ENCODE measurements at regions not wholly inside any gene's neighbourhood (a gene's known extent, or its start where the extent isn't known, plus 50 kb on each side); places are given as distances from the start of the nearest gene placed in this dataset.

DNA sequence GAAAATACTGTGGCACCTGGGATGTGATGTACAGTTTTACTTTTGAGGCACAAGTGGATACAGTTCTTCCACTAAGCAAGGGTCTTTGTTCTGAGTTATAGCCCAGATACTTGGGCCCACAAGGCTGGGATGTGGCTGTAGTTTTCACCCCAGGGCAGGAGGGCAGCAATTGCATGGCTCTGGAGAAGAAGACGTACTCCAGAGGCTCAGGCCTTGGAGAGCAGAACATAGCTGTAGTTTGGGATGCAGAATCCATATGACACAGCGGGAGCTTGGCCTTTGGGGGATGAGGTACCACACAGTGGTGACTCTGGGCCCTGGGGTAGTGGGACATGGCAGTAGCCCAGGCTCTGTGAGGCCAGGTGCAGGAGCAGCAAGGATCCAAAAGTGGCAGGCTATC is 110.8 kb upstream of the FSTL4 start:
- DNase-seq (ENCODE audit: extremely low spot score, insufficient read length, low read depth) (no peak), FAIRE-seq (no peak)

DNA sequence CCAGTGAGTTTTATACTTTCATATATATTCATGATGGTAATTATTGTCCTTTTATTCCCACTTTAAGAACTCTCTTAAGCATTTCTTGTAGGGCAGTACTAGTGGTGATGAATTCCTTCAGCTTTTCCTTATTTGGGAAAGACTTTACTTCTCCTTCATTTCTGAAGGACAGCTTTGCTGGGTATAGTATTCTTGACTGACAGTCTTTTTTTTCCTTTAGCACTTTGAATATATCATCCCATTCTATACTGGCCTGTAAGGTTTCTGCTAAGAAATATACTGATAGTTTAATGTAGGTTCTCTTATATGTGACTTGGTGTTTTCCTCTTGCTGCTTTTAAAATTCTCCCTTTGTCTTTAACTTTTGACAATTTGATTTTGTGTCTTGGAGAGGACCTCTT is 109.0 kb upstream of the FSTL4 start:
- DNase-seq (ENCODE audit: extremely low spot score, insufficient read length, low read depth) (no peak), FAIRE-seq (no peak)

DNA sequence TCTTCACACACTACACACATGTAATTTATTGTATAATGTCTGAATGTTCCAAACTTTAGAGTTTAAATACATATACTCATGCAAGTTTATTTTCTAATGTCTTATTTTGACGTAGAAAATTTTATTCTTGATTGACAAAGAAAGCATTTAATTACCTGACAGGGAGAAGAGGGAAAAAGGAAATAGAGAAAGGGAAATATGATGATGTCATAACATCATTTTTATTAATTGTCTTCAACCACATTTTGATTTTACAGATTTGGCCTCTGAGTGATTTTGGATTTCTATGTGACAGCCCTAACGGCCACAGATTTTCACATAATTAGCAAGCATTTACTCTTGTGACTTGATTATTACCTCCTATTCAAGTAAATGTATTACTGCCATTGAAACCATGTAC is 106.1 kb upstream of the FSTL4 start:
- no peak for FAIRE-seq
- no peak for DNase-seq (ENCODE audit: extremely low spot score, insufficient read length, low read depth)

DNA sequence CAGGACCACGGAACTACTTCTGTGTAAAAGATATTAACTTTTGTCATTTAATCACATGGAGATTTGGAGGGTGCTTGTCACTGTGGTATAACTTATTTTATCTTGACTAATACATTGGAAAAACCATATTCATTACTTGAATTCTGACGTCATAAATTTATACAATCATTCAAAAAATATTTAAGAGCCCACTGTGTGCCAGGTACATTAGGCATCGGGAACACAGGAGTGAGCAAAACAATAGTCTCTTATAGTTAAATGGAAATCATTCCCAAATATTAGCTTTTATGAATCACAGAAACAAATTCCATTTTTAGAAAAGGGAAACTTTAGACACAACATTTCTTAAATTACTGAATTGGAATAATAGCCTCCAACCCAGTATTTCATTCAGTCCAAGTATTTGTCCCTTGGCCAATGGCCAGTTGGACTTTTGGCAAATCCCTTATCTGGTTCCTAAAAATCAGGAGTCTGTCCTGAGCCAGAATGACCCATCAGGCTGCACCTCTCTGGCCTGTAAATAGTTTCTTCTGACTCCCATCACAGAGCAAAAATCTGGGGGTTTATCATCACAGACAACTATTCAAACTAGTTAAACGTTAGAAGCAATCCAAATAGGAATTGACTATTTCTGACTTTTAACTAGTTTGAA is 104.3 kb upstream of the FSTL4 start:
- no peak for FAIRE-seq
- DNase-seq (ENCODE audit: extremely low spot score, insufficient read length, low read depth), result no peak

DNA sequence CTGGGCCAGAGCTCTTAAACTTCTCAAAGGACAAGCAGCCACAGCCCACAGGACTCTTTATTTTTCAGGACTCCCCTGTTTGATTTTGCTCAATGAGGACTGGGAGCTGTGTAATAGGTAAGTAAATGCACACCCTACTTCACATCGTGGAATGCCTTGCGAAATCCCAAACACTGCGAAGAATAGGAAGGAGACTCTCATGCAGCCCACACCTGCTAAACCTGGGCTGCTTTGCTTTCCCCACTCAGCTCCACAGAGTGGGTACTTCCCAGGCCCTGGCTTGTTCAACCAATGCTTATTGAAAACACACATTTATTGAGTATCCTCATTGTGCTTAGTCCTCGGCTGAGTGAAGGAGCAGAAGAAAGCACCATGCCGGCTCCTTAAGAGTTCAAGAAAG is 103.3 kb upstream of the FSTL4 start:
- no peak for FAIRE-seq
- no peak for DNase-seq (ENCODE audit: extremely low spot score, insufficient read length, low read depth)

DNA sequence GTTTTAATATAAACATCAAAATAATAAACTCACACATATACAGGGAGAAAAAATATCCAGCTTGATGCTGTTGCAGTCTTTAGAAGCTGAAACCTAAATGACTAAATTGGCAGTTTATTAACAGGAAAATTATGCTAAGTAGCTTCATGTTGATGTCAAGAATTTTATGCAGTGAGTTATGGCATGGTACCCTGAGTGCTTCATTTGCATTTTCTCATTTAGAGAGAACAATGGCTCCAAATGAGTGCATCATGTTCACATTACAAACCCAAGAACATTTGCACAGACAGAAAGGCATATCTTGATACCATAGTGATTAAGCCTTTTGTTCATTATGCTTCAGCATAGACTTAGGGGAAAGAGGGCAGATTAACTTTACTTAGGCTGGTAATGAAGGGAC is 102.9 kb upstream of the FSTL4 start:
- FAIRE-seq, result no peak
- DNase-seq (ENCODE audit: extremely low spot score, insufficient read length, low read depth), result no peak

DNA sequence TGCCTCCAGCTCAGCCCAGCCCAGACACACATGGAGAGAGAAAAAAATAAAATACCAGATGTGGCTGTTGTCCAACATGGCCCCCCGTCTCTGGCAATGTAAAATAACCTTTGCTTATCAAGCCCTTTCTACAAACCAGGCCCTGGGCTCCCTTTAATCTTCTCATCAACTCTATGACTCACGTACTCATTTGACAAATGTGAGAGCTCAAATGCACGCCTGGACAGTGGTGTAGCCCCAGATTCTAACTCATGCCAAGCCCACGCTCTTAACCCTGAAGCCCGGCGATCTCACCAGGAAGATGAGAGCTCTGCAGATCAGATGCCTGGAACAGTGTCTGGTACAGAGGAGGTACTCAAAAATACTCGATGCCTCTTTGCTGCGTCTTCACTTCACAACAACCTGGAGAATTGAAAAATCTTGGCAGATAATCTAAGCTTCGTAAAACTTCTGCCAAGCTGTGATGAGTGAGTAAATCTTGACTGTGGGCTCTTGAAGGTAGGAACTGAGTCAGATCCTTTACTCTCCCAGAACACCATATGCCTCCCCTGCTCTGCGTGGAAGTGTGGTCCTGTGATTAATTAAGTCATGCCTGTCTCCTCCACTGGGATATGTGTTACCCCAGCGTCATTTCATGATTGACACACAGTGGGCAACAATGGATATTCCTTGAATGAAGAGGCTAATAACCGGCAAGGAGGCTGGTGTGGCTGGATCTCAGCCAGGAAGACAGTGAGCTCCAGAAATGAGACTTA is 102.0 kb upstream of the FSTL4 start:
- FAIRE-seq (no peak), DNase-seq (ENCODE audit: extremely low spot score, insufficient read length, low read depth) (no peak)

DNA sequence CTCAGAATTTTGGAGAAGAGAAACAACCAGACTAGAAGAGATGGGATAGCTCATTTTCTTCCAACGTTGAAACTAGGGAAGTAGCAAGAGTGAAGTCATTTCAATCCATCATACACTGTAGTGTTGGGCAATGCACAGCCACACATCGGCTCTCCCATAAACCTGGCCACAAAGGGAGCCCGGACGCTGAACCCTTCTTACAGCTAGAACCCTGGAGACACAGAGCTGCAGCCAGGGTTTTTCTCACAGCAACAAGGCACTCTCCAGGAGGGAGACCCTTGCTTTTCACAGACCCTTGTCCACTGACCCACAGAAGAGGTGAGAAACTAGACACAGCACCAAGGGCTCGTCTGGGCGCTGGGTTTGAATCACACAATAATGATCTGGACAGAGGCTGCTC is 101.4 kb upstream of the FSTL4 start:
- FAIRE-seq (no peak), DNase-seq (ENCODE audit: extremely low spot score, insufficient read length, low read depth) (no peak)

DNA sequence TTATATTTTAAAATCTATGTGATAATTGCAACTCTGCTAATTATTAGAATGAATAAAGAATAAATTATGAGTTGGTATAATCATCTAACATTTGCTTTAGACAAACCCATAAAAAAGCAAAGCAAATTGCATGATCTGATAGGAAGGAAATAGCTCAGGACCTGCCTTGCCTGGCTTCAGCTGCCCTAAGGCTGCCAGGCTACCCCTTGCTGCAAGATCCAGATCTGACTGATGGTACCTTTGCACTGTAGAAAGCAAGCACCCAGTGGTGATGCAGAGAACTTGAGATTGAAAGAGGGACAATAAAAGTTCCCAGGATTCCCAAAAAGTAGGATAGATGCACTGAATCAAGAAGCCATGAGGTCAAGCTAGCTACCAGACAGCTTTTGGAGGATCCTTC is 100.9 kb upstream of the FSTL4 start:
- DNase-seq (ENCODE audit: extremely low spot score, insufficient read length, low read depth) (no peak), FAIRE-seq (no peak)

DNA sequence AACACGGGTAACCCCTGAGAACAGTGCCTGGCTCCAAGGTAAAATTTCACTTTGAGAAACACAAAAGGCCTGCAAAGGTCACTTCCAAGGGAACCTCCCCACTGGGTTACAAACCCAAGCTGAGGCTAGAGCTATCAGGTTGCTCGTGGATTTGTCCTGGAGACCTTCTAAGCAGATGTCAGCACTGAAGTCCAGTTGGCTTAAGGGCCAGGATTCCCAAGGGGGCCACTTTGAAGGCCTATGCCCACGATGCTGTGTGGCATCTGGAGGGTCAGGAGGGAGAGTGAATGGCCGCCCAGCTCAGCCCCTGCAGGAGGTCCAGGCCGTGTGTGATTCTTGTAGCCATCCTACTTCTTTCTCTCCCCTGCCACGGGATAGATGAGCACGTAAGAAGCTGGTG is 100.2 kb upstream of the FSTL4 start:
- DNase-seq (ENCODE audit: extremely low spot score, insufficient read length, low read depth) (no peak), FAIRE-seq (no peak)

DNA sequence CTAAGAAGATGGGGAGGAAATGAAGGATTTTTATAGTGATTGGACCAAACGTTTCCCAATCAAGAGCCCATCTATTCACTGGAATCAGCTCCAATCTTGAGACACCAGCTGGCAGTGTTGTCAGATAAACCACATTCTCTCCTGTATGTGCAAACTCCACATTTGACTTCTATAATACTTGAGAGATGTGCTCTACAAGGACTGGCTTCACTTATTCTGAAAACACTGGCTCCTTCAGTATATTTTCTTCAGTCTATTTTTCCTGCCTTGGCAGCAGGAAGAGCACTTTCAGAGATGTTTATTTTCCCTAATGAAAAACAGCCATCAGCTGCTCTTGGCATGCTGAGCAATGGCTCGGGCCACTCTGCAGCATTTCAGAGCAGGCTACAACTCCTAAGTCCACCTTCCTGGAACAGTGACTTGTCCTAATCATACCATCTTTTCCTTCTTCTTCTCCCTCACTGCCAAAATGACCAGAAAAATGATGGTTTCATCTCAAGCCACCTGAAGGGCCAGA is 96.9 kb upstream of the FSTL4 start:
- FAIRE-seq (no peak), DNase-seq (ENCODE audit: extremely low spot score, insufficient read length, low read depth) (no peak)

DNA sequence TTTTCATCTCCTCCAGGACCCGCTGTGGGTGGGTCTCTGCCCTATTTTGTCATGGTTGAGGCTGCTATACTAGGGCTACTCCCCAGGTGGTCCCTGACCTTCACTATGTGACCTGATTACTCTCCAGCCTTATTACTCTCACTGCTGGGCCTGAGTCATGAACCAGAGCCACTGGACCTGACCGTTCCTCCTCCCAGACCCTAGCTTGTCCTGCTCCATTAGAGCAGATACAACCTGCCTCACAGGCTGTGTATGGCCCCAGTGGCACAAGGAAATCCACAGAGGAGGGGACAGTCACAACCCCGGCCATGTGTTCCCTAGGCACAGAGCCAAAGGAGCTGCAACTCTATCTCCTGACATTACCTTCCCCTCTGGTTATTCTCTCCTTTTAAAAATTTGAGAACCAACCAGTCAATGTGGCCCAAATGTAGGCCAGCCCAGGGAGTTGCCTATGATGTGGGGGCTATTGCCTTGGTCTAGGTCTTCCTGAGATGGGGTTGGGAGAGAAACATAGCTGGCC is 96.0 kb upstream of the FSTL4 start:
- FAIRE-seq, result no peak
- no peak for DNase-seq (ENCODE audit: extremely low spot score, insufficient read length, low read depth)

DNA sequence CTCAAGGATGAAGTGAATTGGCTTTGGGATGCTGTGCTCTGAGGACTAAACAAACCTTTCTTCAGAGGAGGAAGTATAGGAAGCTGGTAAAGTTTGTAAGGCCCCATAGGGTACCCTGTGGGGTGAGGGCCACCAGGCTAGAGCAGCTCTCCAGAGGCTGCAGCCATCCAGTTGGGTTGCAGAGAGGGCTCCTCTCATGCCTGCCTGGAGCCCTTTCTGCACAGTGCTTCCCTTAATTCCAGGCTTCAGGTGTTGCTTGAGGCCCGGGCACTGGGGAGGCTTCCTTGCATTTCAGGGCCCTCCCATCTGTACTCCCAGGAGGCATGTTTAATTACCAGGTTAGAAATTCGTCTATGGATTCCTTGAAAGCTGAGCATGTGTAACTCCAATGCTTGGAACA is 95.3 kb upstream of the FSTL4 start:
- DNase-seq (ENCODE audit: extremely low spot score, insufficient read length, low read depth) (no peak), FAIRE-seq (no peak)

DNA sequence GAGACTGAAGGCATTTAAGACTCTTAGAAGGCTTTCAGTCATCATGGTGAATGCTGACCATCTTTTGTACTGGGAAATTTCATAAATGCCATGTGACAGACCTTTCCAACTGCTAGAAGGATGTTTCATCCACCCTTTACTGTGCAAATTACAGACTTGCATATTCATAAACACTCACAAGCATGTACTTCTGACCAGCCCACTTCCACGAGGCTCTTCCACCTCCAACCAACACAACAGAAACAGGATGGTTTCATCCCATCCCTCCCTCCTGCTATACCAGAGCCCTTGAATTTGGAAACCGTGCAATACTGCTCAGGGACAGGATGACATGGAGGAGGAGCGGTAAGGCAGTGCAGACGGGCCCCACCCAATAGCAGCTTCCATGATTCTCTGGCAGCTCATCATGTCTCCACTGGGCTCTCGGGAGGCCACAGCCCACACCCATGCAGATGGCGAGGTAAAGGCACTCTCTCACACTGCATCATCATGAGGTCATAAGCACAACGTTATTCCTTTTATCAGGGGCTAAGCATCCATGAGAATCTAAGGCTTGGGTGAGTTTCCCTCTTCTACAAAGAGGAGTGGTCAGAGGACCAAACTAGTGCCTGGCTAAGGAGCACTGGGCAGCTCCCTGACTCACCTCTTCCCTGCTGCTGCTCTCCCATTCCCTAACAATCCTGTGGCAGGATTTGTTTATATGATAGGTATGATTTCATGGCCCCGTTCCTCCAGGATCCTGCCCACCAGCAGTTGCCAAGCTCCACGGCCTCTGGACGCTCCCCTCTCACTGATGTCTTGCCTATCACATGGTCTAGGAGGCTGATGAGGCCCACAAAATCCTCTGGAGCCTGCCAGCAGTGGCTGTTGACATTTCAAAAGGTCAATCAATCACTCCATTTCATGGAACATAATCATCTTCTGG is 94.4 kb upstream of the FSTL4 start:
- FAIRE-seq (no peak), DNase-seq (ENCODE audit: extremely low spot score, insufficient read length, low read depth) (no peak)

DNA sequence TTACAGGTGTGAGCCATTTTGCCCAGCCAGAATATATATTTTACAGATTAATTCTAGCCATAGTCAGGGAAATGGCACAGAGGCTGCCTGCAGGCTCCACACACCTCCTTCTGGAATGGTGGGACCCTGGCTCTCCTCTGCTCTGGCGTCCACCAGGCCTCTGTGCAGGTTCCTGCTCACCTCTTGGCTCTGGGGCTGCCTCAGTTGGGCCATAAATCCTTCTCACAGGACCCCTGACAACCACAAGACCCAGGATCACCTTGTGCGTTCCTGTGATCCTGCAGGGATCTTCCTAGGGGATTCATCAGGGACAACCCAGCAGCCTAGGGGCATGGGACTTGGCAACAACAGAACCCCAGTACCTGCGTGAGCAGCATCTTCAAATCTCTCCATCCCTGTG is 93.0 kb upstream of the FSTL4 start:
- no peak for FAIRE-seq
- DNase-seq (ENCODE audit: extremely low spot score, insufficient read length, low read depth), result no peak

DNA sequence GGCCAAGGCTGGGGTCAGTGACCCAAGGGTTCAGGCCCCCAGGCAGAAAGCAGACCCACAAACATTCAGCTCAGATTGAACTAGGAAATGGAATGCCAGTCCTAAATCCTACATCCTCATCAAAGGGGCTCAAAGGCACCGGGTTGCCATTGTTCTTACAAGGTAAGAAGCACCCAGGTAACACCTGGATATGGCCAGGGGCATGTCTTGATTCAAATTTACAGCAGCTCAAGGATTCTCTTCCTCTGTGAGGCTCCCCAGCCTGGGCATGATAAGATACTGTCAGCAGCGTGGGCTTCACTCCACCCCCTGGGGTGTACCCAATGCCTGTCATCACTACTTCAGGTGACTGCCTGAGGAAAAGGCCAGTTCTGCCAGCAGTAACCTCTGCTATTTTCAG is 92.1 kb upstream of the FSTL4 start:
- FAIRE-seq, result no peak
- DNase-seq (ENCODE audit: extremely low spot score, insufficient read length, low read depth), result no peak

DNA sequence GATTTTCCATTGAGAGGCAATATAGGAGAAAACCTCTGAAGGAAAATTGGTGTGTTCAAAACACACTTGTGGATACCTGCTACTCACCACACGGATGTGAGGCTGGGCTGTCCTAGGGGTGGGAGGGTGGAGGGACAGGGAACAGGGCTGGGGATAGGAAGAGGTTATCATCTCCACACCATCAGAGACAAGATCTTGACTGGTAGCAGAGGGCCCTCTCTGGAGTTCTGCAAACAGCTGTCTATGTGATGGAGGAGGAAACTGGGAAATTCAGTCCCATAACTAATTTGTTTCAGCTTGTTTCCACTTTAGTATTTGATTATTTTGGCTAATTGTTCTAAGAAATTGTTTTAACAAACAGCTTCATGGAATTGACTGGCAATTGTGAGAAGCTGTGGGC is 91.6 kb upstream of the FSTL4 start:
- no peak for FAIRE-seq

DNA sequence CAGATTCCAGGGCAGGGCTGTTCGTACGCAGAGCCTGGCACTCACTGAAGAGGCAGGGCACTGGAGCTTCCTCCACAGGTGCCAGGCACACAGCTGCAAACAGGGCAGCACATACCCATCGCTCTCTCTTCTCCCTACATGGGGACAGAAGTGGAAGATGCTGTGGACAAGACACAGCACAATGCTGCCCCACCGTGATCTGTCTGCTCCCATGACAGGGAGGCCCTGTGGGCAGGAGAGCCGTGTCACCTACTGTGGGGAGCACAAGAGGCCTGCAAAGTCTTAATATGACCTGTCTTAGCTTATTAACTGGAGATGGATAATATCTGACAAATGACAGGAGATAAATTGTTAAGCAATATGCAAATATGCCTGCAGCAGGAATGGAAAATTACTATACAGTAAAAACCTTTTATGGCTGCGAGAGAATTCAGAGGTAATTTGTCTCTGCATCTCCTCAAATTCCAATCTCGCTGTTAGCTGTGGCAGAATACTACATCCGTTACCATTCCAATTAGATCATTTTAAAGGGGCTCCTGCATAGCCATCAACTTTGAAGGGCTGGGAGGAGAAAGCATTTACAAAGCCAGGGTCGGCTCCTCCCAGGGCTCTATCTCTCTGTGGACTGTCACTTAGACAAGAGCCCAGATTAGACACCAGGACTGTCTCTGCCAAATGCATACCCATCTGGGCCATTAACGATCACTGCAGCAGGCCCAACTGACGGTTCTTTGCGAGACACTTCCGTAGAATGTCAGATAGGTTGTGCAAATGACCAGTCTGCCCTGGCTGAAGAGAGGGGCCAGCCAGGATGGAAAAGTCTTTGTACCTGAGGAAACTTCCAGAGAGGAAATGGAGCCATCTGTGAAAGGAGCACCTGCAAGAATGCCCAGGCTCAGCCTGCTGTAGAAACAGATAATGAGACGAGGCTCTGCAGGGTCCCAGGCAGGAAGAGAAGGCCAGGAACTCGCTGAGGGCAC is 90.7 kb upstream of the FSTL4 start:
- FAIRE-seq (no peak), DNase-seq (ENCODE audit: extremely low spot score, insufficient read length, low read depth) (no peak)

More for the DNA sequence above, 91.6 kb upstream of the FSTL4 start:
- DNase-seq (ENCODE audit: extremely low spot score, insufficient read length, low read depth), result no peak

DNA sequence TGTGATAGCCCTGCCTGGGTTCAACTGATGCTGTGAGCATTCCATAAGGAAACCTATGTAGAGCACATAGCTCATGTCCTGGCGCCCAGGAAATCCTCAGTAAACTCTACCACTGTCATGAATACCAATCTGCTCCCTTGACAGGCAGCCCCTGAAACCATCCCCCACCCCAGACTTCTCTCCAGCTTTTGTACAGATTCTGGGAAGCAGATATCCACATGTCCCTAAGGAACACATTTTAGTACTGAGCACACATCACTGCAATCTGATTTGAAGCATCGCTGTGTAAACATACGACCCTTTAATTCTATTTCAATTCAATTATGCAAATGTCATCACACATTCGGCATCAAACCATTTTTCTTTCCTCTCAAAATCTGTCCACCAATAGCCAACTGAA is 89.5 kb upstream of the FSTL4 start:
- DNase-seq (ENCODE audit: extremely low spot score, insufficient read length, low read depth) (no peak), FAIRE-seq (no peak)
